OCI-M1 (cell line): ENCODE measurements at regions not wholly inside any gene's neighbourhood (a gene's known extent, or its start where the extent isn't known, plus 50 kb on each side); places are given as distances from the start of the nearest gene placed in this dataset.
"Not testable (repeated sequence)": the region's sequence is repeated elsewhere in the genome, so short reads cannot be mapped to it uniquely, and the experiment has no call there.

Source experiments
- DNase-seq: peaks from one replicate; lab custom pipeline; 2025; lab: John Stamatoyannopoulos, UW

DNA sequence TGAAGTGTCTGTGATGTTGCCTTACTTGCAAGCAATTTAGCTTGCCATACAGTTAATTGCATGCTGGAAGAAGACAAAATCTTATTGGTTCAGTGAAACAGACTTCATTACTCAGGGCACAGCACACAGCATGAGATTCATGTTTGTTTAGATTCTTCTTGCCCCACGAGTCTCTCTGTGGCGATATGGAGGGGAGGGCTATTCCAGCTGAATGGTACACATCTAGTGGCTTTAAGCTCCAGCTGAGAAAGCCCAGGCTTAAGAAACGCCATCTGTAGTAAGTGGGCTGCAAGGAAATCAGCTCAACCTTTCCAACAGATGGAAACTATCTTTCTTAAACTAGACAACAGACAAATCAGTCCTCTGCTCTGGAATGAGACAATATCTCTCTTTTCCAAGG, 1022.0 kb downstream of the NCAM2 start:
- DNase-seq = no peak

DNA sequence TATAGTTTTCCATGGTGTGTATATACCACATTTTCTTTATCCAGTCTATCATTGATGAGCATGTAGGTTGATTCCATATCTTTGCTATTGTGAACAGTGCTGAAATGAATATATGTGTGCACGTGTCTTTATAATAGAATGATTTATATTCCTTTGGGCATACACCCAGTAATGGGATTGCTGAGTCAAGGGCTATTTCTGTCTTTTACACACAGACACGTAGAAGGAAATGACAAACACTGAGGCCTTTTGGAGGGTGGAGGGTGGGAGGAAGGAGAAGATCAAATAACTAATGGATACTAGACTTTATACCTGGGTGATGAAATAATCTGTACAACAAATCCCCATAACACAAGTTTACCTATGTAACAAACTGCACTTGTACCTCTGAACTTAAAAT, 1025.7 kb downstream of the NCAM2 start:
- not testable (repeated sequence) for DNase-seq

DNA sequence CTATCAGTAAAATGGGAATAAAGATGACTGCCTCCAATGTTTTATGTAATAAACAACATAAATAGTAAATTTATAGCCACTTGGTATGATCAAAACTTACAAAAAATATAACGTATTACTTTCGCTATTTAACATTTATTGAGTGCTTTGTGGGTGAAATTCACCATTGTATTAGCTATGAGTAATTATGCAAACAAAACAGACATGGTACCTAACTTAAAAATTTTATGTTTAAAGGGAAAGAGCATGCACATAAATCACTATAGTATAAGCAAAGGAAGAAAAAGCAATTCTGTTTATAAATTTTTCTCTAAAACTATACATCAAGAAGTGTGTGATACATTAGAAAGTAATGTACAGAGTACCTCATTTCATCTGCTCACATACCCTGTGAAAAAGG, 1046.2 kb downstream of the NCAM2 start:
- DNase-seq = no peak

DNA sequence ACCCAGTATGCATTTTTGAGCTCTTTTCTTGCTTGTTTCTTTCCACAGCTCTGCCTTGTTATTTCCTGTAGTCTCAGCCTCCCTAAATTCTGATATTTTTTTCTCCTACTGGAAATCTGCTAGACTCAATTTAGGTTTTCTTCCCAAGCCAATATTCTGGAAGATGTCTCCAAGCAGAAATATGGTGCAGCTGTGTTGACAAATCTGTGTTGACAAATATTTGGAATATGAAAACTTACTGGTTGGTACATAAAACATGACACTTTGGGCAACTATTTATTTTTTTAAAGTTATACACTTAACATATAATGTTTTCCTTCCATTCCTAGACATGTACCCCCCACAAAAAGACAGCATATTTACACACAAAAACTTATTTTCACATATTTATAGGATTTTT, 1048.4 kb downstream of the NCAM2 start:
- DNase-seq = no peak

DNA sequence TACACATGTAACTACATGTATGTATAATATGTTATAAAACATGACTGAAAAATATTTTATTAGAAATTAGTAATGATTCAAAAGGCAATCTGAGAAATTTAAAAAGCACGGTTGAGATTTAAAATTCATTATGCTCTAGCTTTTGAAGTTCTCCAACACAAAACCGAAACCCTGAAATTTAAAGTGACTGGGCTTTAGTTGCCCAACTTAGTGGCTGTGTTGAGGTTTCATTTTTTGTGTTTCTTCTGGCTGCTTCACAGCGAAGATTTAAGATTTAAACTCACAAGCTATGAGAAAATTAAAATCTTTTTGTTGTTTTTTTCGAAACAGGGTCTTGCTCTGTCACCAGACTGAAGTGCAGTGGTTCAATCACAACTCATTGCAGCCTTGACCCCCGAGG, 1058.7 kb downstream of the NCAM2 start:
- no peak for DNase-seq

DNA sequence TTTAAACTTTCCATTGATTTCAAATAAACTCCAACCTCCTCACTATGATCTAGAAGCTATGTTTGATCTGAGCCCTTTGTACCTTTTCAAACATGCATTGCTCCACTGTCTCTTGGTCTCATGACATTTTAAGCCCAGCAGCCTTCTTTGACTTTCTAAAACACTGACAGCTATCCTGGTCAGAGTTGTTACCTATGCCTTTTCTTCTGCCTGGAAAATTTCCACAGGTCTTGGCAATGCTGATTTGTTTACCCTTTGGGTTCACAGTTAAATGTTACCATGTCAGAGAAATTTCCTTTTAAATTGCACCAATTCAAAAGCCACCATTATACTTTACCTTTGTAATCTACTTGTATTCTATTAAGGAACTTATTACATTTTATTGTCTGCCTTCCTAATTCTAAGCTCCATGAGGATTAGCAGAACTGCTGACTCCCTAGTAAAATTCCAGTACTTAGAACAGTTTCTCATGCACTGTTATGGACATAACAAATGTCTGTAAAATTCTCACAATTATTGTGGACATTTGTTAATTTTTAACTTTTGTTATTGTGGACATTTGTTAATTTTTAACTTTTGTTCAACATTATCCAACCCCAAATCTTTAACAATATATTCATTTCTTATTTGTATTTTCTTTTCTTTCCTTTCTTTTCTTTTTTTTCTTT, 1064.4 kb downstream of the NCAM2 start:
- DNase-seq = no peak

DNA sequence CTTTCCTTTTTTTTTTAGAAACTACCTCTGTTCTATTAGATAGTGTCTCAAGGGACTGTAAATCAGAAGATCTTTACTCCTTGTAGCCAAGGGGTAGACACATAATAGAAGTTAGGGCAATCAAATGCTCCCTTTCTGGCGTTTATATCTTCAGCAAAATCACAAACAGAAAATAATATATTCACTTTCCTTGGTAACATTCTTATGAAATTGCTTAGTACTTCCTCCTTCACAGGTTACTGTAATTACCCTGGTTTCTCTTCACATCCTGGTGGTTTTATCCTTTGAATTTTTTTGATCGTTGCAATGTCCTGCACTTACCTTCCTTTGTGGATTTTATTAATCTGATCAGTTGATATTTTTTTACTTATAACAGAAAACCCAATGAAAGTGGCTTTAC, 1064.9 kb downstream of the NCAM2 start:
- DNase-seq = no peak

DNA sequence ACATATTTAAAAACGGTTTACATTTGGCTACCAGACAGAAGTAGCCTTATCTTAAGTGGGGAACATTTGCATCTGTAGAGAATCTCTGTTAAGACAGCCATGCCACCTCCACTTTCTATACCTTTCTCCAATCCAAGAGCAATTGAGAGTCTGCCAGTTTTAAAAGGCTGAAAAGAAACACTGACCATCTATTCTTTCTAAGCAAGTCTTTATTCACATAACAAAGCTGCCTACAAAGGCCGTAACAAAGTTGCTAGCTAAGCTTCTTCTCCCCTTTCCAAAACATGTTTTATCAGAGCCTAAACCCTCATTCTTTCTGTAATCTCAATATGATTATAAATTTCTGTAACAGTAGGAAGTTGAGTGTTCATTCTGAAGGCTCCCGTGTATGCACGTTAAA, 1078.3 kb downstream of the NCAM2 start:
- no peak for DNase-seq

DNA sequence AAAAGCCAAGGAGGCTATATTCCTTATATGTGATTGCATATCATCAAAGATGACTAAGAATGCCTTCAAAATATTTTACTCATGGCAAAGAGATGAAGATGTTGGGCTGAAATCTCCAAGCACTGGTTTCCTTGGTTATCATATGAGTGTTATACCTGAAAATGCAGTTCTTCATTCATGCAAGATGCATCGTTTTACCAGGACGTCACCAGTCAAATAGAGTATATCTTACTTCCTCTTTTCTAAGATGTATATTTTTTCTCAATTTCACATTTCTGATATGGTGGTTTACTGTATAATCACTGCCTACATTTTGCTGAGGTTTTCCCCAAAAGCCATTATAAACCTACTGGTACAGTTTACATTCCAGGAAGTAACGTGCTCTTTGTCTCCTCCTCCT, 1085.7 kb downstream of the NCAM2 start:
- DNase-seq = peak; percentile 18

DNA sequence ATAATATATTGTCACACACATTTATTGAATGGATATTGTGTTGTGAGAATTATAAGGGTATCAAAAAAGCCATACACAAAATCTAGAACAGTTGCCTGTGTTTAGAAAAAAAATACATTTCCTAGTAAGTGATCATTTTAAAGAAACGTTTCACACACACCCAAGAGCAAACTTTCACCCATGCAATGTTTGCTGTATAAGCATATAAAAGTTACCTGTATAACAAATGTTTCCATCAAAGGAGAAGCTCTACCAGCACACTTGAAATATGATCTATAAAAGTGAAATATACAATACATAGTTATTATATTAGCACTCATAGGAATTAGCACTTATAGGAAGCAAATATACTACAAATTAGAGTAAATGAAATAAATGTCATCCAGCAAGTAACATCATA, 1098.1 kb downstream of the NCAM2 start:
- no peak for DNase-seq

DNA sequence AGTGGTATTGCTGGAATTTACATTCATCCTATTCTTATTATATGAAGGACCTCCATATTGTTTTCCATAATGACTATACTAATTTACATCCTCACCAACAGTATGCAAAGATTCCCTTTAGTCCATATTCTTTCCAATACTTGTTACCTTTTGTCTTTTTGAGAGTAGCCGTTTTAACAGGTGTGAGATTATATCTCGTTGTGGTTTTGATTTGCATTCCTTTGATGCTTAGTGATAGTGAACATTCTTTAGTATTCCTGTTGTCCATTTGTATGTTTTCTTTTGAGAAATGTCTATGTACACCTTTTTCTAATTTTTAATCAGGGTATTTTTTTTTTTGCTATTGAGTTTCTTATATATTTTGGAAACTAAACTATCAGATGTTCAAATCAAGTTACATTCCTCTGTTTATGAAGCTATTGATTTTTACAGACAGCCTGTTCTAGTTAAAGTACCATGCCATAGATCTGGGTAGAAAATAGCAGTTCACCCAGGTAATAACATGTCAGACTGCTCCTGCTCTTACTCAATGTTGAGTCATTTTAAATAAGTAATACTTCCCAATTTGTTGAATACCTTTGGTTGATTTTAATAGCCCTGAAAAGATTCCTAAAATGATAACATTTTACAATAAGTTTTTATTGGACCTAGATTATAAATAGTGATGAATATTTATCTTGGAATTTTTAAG, 1108.7 kb downstream of the NCAM2 start:
- DNase-seq = no peak

DNA sequence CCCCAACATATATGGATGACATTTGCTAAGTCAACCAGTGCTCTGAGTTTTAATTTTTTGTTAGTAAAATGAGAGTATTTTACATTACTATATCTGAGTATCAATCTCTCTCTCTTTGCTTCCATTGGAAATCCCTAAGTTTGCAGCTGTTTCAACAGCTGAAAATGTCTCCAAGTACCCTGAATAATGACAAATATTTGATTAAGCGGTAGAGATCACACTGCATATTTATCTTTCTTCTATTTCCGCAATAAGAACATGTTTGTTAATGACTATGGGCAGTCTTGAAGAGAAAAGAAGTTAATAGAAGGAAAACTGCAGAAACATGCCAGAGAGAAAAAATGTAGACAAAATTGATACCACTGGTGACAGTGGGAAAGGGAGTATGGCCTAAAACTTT, 1117.5 kb downstream of the NCAM2 start:
- no peak for DNase-seq

DNA sequence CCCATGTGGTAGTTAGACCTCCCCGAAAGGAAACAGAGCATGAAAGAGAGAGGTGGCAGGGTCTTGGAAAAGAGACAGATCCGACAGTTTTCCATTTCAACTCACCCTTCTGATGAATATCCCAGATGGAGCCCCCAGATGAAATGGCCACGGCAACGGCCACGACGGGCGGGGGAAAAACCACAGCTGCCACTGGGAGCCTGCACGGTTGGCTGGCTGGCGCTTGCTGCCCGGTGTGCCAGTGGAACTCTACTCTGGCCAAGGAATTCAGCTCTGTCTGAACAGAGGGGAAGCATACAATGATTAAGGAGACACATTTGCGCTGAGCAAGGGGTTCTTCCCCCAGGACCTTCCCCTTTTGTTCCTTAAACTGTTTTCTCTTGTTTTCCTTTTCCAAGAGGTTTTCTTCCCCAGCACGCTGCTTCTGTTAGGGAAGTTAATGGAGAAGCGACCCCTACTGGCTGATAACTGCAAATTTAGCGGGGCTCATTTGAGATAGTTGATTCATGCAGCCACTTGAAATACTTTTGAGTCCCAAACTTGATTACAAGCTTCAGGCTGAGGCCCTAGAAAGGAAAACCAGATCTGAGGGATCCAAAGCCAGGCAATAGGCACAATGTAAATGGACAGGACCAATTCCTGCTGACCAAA, 1122.5 kb downstream of the NCAM2 start:
- peak; percentile 38 for DNase-seq

DNA sequence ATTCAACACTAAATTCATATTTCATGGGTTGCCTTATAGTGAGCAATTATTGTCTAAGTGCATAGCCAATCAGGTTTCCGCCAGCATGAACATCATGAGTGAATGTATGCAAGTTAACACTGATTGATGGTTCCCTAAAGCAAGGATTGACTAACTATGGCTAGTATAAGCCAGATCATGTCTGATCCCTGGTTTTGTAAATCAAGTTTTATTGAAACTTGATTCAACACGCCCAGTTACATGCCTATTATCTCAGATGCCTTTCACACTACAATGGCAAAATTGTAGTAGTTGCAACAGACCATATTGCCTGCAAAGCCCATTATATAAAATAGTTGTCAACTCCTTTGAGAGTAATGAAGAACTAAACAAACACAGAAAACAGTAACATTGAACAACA, 1127.4 kb downstream of the NCAM2 start:
- no peak for DNase-seq

DNA sequence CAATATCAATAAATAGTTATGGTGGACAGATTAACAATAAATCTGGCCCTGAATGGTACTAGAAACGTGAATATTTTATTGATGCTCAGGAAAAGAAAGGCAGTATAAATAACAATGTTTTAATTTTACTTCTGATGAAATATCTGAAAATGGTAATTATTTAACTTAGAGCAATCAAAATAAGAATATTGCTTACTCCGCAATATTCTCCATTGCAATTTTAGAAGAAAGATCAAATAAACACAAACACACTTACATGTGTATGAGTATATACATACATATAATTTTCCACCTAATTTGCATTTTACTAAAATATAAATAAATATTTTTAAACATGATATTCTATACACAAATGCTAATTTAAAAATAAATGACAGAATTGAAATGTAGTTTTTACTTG, 1130.5 kb downstream of the NCAM2 start:
- DNase-seq = no peak

DNA sequence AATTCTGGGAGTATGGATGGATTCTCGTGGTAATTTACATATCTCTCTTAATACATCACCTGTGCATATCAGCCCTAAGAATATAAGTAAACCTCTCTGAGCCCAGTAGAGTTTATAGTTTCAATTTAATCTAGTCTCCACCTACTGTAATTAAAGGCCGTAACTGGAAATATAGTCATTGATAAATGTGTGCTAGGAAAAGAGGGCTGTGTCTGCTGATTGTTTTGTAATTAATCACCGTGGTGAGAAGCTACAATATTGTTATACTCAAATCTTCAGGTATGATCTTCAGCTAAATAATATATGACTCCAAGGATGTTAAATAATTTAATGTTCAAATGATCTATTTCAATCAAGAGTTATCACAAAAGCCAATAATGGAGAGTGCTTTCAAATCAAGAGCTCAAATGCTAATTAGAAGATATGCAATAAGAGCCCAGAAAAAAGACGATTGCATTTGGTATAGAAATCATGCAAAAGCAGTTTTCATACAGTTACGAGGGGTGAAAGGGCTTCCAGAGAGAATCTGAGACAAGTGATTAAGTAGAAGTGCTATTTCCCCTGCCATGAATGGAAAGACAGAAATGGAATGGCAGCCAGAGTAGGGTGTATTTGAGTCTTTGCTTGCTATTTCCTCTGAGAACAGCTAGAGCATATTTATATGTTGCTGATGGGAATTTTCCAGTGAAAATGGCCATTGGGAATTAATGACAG, 1134.3 kb downstream of the NCAM2 start:
- DNase-seq = no peak

DNA sequence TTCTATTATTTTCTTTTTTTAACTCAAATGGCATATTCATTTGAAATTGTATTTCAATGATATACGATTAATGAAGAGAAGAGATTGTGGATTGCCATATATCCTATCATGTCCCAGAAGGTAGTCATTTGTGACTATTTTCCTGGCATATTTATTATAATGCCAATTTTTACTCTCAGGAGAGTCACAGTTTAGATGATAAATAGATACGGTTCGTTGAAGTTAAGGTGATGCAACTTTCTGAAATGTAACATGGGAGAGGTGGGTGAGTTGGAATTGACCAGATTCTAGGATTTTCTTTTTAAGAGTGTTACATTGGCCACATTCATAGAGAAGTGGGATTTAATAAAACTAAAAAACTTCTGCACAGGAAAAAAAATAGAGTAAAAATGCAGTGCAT, 1138.5 kb downstream of the NCAM2 start:
- no peak for DNase-seq

DNA sequence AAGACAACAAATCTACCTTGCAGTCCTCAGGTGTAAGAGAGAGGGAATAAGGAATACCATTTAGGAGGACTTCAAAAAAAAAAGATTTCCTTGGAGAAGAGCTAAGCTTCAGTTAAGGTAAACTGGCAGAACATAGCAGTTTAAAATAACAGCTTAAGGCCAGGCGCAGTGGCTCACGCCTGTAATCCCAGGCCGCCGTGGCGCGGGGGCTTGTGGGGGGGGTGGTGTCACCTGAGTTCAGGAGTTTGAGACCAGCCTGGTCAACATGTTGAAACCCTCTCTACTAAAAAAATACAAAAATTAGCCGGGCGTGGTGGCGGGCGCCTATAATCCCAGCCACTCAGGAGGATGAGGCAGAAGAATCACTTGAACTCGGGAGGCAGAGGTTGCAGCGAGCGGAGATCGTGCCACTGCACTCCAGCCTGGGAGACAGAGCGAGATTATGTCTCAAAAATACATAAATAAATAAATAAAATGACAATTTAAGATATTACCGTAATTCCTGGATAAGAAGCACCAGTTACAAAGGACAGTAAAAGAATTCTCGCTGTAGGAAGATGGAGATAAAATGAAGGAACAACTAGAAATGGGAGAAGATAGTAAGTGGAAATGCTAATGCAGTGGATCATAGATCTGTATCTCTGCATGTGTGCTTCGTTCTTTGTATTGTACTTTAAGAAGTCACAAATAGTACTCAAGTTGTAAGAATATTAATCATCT, 1140.2 kb downstream of the NCAM2 start:
- DNase-seq = no peak

DNA sequence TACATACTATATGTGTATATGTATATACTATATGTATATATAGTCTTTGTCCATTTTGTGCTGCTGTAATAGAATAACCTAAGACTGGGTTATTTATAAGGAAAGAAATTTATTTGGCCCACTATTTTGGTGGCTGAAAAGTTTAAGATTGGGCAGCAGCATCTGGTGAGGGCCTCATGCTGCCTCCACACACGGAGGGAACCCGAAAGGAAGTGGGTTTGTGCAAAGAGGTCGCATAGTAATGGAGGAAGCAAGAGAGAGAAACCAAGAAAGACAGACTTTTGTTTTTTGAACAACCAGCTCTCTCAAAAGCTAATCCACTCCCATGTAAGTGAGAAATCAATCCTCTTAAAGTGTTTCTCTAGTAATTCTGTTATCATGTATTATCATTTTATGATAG, 1147.3 kb downstream of the NCAM2 start:
- no peak for DNase-seq

DNA sequence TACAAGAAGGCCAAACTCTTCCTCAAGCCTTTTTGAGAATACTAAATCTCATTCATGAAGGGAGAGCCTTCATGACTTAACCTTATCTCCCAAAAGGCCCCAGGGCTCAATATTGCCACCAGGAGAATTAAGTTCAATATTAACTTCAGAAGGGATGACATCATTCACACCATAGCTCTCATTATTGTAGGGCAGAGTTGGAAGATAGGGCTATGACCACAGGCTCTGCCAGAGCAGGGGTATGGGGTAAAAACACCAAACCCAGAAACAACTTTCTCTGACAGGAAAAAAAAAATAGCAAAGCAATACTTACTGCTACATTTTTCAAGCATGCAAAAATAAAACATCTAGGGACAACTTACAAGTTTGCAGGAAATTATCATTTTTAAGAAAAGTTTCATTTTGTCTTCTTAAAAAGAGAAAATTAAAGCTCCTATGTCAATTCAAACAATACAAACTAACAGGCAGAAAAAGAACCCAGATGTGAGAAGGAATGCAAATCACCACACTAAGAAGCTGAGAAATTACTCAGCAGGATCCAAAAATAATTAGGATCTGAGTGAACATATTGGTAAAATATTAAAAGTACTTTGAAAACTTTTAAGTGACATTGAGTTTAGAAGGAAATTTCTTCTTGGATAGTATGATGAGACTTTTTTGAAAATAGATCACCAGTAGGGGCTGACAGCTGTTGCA, 1156.5 kb downstream of the NCAM2 start:
- no peak for DNase-seq

DNA sequence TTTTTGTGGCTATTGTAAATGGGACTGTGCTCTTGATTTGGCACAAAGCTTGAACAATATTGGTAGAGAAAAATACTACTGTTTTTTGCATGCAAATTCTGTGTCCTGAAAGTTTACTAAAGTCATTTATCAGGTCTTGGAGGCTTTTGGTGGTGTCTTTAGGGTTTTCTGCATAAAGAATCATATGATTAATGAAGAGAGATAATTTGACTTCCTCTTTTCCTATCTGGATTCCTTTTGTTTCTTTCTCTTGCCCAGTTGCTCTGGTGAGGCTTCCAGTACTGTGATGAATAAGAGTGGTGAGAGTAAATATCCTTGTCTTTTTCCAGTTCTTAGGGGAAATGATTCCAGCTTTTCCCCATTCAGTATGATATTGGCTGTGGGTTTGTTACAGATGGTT, 1166.7 kb downstream of the NCAM2 start:
- DNase-seq = peak; percentile 83

DNA sequence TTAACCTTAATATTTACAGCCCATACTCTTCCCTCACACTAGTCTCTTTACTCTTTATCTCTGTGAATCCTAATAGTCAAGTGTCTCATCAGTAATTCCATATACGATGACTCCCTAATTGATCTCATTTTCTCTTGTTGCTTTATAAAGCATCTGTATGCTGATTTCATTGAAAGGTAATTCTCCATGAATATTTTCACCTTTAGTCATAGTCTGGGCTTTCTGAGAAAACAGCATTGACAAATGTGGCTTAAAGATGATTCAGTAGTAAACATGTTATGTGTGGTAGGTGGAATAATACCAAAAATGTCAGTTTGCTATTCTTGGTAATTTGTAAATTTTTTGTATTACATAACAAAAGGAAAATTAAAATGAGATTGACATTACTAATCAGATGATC, 1176.5 kb downstream of the NCAM2 start:
- no peak for DNase-seq
